ENCODE measurements at regions not wholly inside any gene's neighbourhood (a gene's known extent, or its start where the extent isn't known, plus 50 kb on each side); places are given as distances from the start of the nearest gene placed in this dataset.

GRCh38 chr4:123484291-123484926 is 87.8 kb downstream of the SPRY1 start:
- TF ChIP-seq POLR2A (IDR thresholded peaks at IDR 0.05) (no peak), CTCF (IDR thresholded peaks at IDR 0.05) (no peak)
